Psoas muscle (tissue), 7 donors: ENCODE measurements at regions not wholly inside any gene's neighbourhood (a gene's known extent, or its start where the extent isn't known, plus 50 kb on each side); places are given as distances from the start of the nearest gene placed in this dataset.

Source experiments
- ATAC-seq, 4 donors: fragments of 200-7000 bp; cut with Tn5 transposase; one replicate each; pipeline ENCODE4 v1.9.1; 2020; ENCODE audit warnings: moderate library complexity in 3 of 4, mild to moderate bottlenecking in 2 of 4
- DNase-seq, 2 donors: peaks; one replicate each; pipeline ENCODE4 v3.0.0-alpha.2; 2020
- H3K27ac ChIP-seq: fragments of 200-600 bp; one replicate; pipeline ENCODE4 v1.8.0; 2022
- H3K27me3 ChIP-seq, 3 donors: fragments of 200-600 bp in 1 of 3; one replicate each; pipeline versions ENCODE4 v1.6.1 to v1.8.0; 2013 to 2022; ENCODE audit warnings: low read length in 2 of 3, mild to moderate bottlenecking in 2 of 3, moderate library complexity in 1 of 3; ENCODE audit not compliant: insufficient read depth in 3 of 3
- H3K36me3 ChIP-seq, 2 donors: fragments of 200-600 bp in 1 of 2; one replicate each; pipeline versions ENCODE4 v1.6.1 to v1.8.0; 2013 to 2022; ENCODE audit warnings: low read depth in 1 of 2, mild to moderate bottlenecking in 1 of 2, moderate library complexity in 1 of 2; ENCODE audit not compliant: insufficient read depth in 1 of 2
- H3K4me1 ChIP-seq: fragments of 200-600 bp; one replicate; pipeline ENCODE4 v1.8.0; 2022
- H3K4me3 ChIP-seq: fragments of 200-600 bp; one replicate; pipeline ENCODE4 v1.8.0; 2022; ENCODE audit warnings: mild to moderate bottlenecking
- H3K9me3 ChIP-seq: fragments of 200-600 bp; one replicate; pipeline ENCODE4 v1.8.0; 2022
- CTCF ChIP-seq: fragments of 200-600 bp; IDR thresholded peaks from one replicate; pipeline ENCODE4 v1.8.0; 2022; ENCODE audit warnings: antibody characterized with exemption
- WGBS, 3 donors: extraction: QIAGEN DNeasy Blood & Tissue Kit; methylation state at CpG; one replicate each; pipeline versions ENCODE4 v1.1.6 to v1.1.7; 2013; 5-methylcytosine and 5-hydroxymethylcytosine counted together
- intact Hi-C, 2 donors: fragments of 100-400 bp; cut with DNase I; formaldehyde crosslinking; loops; one replicate each; pipeline versions ENCODE4 v1.11.0 to v1.14.2; 2022
- donor health status: healthy with polysubstance abuse.
- donor health status: DM: no; HTN: no; CAD: no; lungs with moderate emphysema.
- donor health status: Bipolar disorder and iron deficiency.
- donor health status: healthy.
- donor health status: DM: yes; HTN: yes; CAD: no.
- donor health status: DM: no; HTN: no; CAD: no.
- donor health status: DM: yes; HTN: yes; CAD: no.

GRCh38 chrX:39888730-39889129 lies 209.0 kb downstream of the BCOR start:
- no peak for TF ChIP-seq CTCF
- DNase-seq (no peak), ATAC-seq (no peak)
- Histone ChIP-seq H3K9me3 (no peaks in the 10 kb centered on the region), H3K27me3 (peaks cover 0 to 13% (median 0%) of the 10 kb centered on the region in 3 donors), H3K27ac (no peak overlapping the region), H3K4me3 (no peak overlapping the region), H3K4me1 (no peaks in the 10 kb centered on the region), H3K36me3 (no peaks in the 10 kb centered on the region)
- 64 to 80% (median 68%) methylated on average over 1 of the region's 1 CpG for WGBS, 3 donors
- intact Hi-C loops: no loop called here

- Histone ChIP-seq H3K27me3 (peaks cover 0 to 8% (median 0%) of the 10 kb centered on the region in 3 donors), H3K4me1 (no peaks in the 10 kb centered on the region), H3K27ac (no peak overlapping the region), H3K9me3 (no peaks in the 10 kb centered on the region), H3K4me3 (no peak overlapping the region), H3K36me3 (no peaks in the 10 kb centered on the region)
- WGBS, 3 donors: 73 to 100% (median 93%) methylated on average over 1 of the region's 1 CpG
- ATAC-seq: no peak
- TF ChIP-seq CTCF: no peak
- no peak for DNase-seq
- intact Hi-C loops: no loop called here
These were observed 208.1 kb downstream of the BCOR start for GRCh38 chrX:39889704-39890103.

- TF ChIP-seq CTCF: no peak
- H3K4me3 ChIP-seq: no peak overlapping the region
- peaks cover 4% of the 10 kb centered on the region for H3K4me1 ChIP-seq
- intact Hi-C loops: no loop called here
- no peaks in the 10 kb centered on the region for H3K36me3 ChIP-seq
- peaks cover 0 to 8% (median 0%) of the 10 kb centered on the region in 3 donors for H3K27me3 ChIP-seq
- no peak overlapping the region for H3K27ac ChIP-seq
- no peaks in the 10 kb centered on the region for H3K9me3 ChIP-seq
- DNase-seq (no peak), ATAC-seq (no peak)
- 82 to 93% (median 90%) methylated on average over 8 of the region's 8 CpGs for WGBS, 3 donors
These were observed 207.0 kb downstream of the BCOR start for GRCh38 chrX:39890807-39891206.

- H3K9me3 ChIP-seq: no peaks in the 10 kb centered on the region
- peaks cover 0 to 13% (median 0%) of the 10 kb centered on the region in 3 donors for H3K27me3 ChIP-seq
- ATAC-seq: no peak
- peaks cover 4% of the 10 kb centered on the region for H3K4me1 ChIP-seq
- H3K36me3 ChIP-seq: no peaks in the 10 kb centered on the region
- TF ChIP-seq CTCF: no peak
- no peak for DNase-seq
- no peak overlapping the region for H3K4me3 ChIP-seq
- 54 to 77% (median 69%) methylated on average over 3 of the region's 3 CpGs for WGBS, 3 donors
- no peak overlapping the region for H3K27ac ChIP-seq
- intact Hi-C loops: no loop called here
These were observed 206.0 kb downstream of the BCOR start for GRCh38 chrX:39891781-39892180.
